ENCODE measurements at regions not wholly inside any gene's neighbourhood (a gene's known extent, or its start where the extent isn't known, plus 50 kb on each side); places are given as distances from the start of the nearest gene placed in this dataset.
"Not testable (repeated sequence)": the region's sequence is repeated elsewhere in the genome, so short reads cannot be mapped to it uniquely, and the experiment has no call there.

DNA sequence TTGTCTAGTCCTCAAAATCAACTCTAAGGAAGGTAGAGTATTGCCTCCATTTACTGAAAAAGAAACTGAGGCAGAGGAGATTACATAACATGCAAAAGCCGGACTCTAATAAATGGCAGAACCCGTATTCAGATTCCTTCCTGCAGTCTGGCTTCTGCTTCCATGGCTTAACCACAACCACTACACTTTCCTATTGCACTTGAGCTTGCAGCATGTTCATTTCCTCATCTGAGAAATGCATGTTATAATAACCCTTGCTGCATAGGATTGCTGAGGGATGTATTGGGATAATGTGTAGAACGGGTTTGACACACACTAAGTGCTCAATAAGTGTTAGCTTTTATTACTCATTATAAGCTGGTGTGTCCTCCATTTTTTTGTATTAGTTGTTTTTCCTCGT is 87.9 kb upstream of the GDNF start:
- in situ Hi-C loops (cut with MboI; ENCODE audit: low sequenced_read_pairs): not testable (repeated sequence)

DNA sequence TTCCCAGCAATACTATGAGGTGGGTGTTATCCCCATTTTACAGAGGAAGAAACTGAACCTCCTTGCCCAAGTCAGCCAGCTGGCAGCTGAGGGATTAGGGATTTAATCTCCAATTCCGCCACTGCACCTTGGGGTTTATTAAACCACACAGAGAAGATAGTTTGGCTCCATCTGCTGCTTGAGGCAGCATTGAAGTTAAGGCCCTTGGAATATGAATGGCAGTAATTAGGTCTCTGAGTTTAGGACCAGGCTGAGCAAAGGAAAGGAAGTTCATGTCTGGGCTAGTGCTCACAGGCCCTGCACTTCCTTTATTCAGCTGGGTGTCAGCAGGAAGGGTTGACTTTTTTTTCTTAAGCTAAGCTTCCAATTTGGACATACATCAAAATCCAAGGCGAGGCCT is 86.9 kb upstream of the GDNF start:
- in situ Hi-C loops (cut with MboI; ENCODE audit: low sequenced_read_pairs): no loop called here

DNA sequence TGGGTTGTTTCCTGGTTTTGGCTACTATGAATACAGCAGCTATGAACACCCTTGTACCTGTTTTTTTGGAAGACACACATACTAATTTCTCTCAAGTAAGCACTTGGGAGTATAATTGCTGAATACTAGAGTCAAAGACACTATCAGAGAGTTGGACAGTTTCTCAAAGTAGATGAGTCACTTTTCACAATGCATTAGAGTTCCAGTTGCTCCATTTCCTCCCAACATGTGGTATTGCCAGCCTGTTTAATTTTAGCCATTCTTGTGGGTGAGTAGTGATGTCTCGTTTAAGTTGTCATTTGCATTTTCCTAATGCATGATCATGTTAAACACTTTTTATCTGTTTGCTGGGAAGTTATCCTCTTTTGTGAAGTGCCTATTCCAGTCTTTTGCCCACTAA is 81.6 kb upstream of the GDNF start:
- in situ Hi-C loops (cut with MboI; ENCODE audit: low sequenced_read_pairs): no loop called here

DNA sequence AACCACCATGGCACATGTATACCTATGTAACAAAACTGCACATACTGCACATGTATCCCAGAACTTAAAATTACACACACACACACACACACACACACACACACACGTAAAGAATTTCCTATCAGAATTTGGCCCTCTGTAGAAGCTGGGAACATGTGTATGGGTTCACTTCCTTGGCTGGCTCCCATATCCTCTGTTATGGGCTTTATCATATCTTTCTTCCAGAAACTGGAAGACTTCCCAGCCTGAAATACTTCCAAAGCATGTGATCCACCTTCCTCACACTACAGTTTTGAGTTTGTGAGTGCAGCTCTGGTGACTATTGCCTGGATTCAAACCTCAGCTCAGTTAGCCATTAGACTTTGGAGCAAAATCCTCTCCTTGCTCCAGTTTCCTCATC is 78.6 kb upstream of the GDNF start:
- in situ Hi-C loops (cut with MboI; ENCODE audit: low sequenced_read_pairs): no loop called here

GRCh38 chr5:37916525-37916924 is 76.7 kb upstream of the GDNF start:
- in situ Hi-C loops (cut with MboI; ENCODE audit: low sequenced_read_pairs): no loop called here

- in situ Hi-C loops (cut with MboI; ENCODE audit: low sequenced_read_pairs): no loop called here
Measured at GRCh38 chr5:37915097-37915736, 75.4 kb upstream of the GDNF start.

DNA sequence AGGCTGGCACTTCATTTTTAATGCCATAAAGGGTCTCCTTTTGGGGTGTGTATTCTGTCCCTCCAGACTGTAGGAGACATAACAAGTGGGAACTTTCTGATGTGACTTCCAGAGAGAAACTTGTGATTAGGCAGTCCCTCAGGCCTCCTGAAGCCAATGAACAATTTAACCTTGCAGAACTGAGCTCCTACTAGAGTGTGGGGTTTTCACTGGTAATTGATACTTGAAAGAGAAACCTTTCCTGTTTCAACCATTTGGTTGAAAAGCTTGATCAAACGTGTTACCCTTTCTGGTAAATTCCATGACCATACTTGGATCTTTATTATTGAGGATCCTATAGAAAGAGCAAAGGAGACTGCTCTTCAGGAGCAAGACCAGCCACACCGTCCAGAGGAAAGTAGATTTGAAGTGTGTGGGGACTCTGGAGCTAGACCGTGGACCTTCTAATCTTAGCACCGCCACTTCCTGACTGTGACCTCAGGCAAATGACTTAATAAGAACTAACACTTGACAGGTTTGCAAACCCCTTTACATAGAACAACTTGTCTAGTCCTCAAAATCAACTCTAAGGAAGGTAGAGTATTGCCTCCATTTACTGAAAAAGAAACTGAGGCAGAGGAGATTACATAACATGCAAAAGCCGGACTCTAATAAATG is 69.9 kb upstream of the GDNF start:
- in situ Hi-C loops (cut with MboI; ENCODE audit: low sequenced_read_pairs): not testable (repeated sequence)

- in situ Hi-C loops (cut with MboI; ENCODE audit: low sequenced_read_pairs): no loop called here
Measured at GRCh38 chr5:37906416-37906815, 66.6 kb upstream of the GDNF start.

DNA sequence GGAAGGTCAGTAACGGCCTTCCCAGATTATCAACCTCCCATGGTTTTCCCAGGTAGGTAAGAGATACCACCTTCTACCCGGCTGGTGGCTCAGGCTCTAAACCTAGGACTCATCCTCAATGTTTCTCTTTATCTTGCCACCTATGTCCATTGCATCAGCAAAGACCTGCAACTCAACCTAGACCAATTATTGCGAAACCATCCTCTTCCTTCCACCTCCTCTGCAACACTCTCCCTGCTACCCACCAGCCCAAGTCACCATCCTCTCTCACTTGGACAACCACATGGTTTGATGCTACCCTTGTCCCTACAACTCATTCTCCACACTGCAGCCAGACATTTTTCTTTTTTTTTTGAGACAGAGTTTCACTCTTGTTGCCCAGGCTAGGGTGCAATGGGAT is 65.4 kb upstream of the GDNF start:
- in situ Hi-C loops (cut with MboI; ENCODE audit: low sequenced_read_pairs): no loop called here

GRCh38 chr5:37902323-37902722 is 62.5 kb upstream of the GDNF start:
- in situ Hi-C loops (cut with MboI; ENCODE audit: low sequenced_read_pairs): no loop called here

- in situ Hi-C loops (cut with MboI; ENCODE audit: low sequenced_read_pairs): no loop called here
Measured at GRCh38 chr5:37900692-37901091, 60.9 kb upstream of the GDNF start.

DNA sequence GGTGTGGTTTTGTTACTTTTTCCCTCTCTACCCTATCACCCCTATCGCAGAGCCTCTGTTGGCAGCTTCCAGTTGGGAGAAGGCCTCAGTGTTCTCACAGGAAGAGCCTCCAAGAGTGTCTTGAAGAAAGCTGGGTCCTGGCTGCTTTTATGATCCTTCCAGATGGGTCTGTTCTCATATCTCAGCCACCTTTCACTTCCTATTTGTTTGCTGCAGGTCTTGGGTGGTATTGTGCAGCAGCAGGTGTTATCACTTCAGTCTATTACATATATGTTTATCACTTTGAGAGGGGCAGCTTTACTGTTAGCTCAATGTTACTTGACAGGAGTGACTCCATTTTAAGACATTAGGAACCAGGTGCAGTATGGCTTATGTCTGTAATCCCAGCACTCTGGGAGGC is 59.2 kb upstream of the GDNF start:
- in situ Hi-C loops (cut with MboI; ENCODE audit: low sequenced_read_pairs): no loop called here

DNA sequence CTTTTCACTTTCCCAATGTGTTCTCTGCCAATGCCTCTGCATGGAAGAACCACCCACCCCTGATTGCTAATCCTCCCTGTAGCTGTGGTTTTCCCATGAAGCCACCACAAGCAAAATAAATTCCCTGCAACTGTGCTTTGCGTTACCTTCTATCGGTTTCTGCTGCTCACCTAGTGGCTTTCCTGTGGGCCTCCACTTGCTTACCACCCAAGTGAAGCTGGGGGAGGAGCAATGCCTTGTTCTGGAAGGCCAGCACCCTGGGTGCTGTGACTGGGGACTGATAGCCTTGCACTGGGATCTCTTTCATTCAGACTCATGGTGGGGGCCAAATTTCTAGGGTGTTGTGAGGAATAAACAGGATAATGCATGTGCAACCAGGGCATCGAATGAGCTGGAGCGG is 56.3 kb upstream of the GDNF start:
- in situ Hi-C loops (cut with MboI; ENCODE audit: low sequenced_read_pairs): no loop called here

GRCh38 chr5:37893434-37894134 is 53.7 kb upstream of the GDNF start:
- in situ Hi-C loops (cut with MboI; ENCODE audit: low sequenced_read_pairs): no loop called here

- in situ Hi-C loops (cut with MboI; ENCODE audit: low sequenced_read_pairs): no loop called here
Measured at GRCh38 chr5:37892586-37892985, 52.7 kb upstream of the GDNF start.

DNA sequence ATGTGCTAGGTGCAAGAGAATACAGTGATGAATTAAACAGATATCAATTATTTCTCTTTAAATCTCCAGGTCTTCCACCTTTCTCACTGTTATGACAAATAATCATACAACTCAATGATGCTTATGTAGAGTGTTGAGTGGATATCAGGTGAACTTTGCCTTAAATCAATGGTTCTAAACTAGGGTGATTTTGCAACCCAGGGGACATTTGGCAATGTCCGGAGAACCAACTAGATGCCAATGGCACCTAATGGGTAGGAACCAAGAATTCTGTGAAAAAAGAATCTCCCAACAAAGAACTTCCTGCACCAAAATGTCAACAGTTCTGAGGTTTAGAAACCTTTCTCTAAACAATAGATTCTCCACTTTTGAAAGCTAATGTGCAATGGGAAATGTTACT is 52.0 kb upstream of the GDNF start:
- in situ Hi-C loops (cut with MboI; ENCODE audit: low sequenced_read_pairs): no loop called here

DNA sequence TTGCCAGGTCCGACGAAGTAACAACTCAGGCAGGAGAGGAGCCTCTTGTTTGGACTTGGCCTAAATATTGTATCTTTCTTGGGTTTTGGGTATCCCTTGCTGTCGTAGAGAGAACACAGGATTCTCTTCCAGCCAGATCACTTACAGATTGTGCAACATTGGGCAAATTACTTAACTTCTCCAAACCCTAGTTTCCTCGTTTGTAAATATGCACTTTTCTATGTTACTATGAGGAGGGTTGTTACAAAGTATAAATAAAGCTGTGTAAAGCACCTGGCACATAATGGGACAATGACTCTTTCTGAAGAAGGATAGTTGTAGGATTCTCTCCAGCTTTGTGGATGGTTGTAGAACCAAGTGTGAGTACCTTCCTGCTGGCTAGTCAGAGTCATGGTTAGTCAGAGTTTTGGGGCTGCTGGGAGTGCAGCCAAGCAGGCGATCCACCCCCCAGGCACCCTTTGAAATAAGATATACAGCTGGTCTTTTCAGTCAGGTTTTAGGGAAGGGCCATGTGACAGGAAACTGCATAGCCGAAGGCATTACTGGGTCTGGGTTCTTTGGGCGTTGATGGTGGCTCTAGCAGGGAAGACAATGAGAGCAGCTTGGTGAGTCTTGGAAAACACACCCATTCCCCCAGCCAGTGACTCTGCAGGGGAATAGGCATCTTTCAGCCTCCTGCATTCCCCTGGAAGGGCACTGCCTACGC is 49.9 kb upstream of the GDNF start:
- in situ Hi-C loops (cut with MboI; ENCODE audit: low sequenced_read_pairs): no loop called here

Measured in HL-60/S4 (cell line).